Colonic mucosa (tissue), 4 donors: ENCODE measurements at regions not wholly inside any gene's neighbourhood (a gene's known extent, or its start where the extent isn't known, plus 50 kb on each side); places are given as distances from the start of the nearest gene placed in this dataset.
"Not testable (repeated sequence)": the region's sequence is repeated elsewhere in the genome, so short reads cannot be mapped to it uniquely, and the experiment has no call there.

Experiments used
- DNase-seq: peaks from one replicate; pipeline ENCODE4 v3.0.0-alpha.2; 2020
- H3K27ac ChIP-seq: fragments of 200-600 bp; one replicate; pipeline ENCODE4 v1.8.0; 2021
- H3K27me3 ChIP-seq: fragments of 200-600 bp; one replicate; pipeline ENCODE4 v1.8.0; 2021
- H3K36me3 ChIP-seq: fragments of 200-600 bp; one replicate; pipeline ENCODE4 v1.8.0; 2021
- H3K4me1 ChIP-seq: fragments of 200-600 bp; one replicate; pipeline ENCODE4 v1.8.0; 2021; ENCODE audit warnings: mild to moderate bottlenecking
- H3K4me3 ChIP-seq: fragments of 200-600 bp; one replicate; pipeline ENCODE4 v1.8.0; 2021
- H3K9ac ChIP-seq, 2 donors: one replicate each; pipeline ENCODE4 v1.7.0; 2013; ENCODE audit warnings: control low read depth in 2 of 2, low read depth in 2 of 2, low read length in 2 of 2
- H3K9me3 ChIP-seq: fragments of 200-600 bp; one replicate; pipeline ENCODE4 v1.8.0; 2021
- CTCF ChIP-seq: fragments of 200-600 bp; IDR thresholded peaks from one replicate; pipeline ENCODE4 v1.8.0; 2022; ENCODE audit warnings: antibody characterized with exemption, mild to moderate bottlenecking
- intact Hi-C: fragments of 100-400 bp; cut with DNase I; formaldehyde crosslinking; loops from one replicate; pipeline ENCODE4 v1.14.1; 2022
- donor health status: healthy.
- donor health status: DM: no; HTN: no; CAD: no.
- donor health status: DM: no; HTN: no; CAD: no.

- no peak for TF ChIP-seq CTCF
- Histone ChIP-seq H3K27me3 (no peaks in the 10 kb centered on the region), H3K9ac (no peak overlapping the region), H3K4me3 (no peak overlapping the region), H3K36me3 (no peaks in the 10 kb centered on the region), H3K4me1 (no peaks in the 10 kb centered on the region), H3K27ac (no peak overlapping the region), H3K9me3 (no peaks in the 10 kb centered on the region)
- no peak for DNase-seq
- intact Hi-C loops: no loop called here
These were observed 965.1 kb upstream of the SEMA6A start for GRCh38 chr5:117539692-117540091.

DNA sequence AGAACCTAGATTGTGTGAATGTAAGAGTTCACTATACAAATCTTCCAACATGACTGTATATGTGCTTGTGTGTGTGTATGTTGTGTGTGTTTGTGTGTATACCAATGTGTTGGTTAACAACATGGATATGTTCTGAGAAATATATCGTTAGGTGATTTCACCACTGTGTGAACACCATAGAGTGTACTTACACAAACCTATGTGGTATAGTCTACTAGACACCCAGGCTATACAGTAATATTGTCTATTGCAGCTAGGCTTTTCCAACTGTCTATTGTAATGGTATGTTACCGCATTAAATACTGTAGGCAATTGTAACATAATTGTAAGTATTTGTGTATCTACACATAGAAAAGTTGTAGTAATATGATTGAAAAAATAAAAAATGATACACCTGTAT lies 959.2 kb upstream of the SEMA6A start:
- Histone ChIP-seq H3K27me3 (no peaks in the 10 kb centered on the region), H3K4me3 (no peak overlapping the region), H3K9ac (no peak overlapping the region), H3K4me1 (no peaks in the 10 kb centered on the region), H3K36me3 (no peaks in the 10 kb centered on the region), H3K27ac (no peak overlapping the region), H3K9me3 (no peaks in the 10 kb centered on the region)
- no peak for TF ChIP-seq CTCF
- DNase-seq: no peak
- intact Hi-C loops: no loop called here

DNA sequence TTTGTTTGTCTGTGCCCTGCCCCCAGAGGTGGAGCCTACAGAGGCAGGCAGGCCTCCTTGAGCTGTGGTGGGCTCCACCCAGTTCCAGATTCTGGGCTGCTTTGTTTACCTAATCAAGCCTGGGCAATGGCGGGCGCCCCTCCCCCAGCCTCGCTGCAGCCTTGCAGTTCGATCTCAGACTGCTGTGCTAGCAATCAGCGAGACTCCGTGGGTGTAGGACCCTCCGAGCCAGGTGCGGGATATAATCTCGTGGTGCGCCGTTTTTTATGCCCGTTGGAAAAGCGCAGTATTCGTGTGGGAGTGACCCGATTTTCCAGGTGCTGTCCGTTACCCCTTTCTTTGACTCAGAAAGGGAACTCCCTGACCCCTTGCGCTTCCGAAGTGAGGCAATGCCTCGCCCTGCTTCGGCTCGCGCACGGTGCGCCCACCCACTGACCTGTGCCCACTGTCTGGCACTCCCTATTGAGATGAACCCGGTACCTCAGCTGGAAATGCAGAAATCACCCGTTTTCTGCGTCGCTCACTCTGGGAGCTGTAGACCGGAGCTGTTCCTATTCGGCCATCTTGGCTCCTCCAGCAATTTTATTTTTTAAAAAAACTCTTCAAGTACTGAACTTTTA lies 958.5 kb upstream of the SEMA6A start:
- H3K4me1 ChIP-seq, H3K27ac ChIP-seq, H3K9me3 ChIP-seq, H3K9ac ChIP-seq, DNase-seq, H3K4me3 ChIP-seq, H3K27me3 ChIP-seq, intact Hi-C loops, H3K36me3 ChIP-seq: not testable (repeated sequence)

- no peak overlapping the region for H3K27ac ChIP-seq
- TF ChIP-seq CTCF: no peak
- H3K36me3 ChIP-seq: no peaks in the 10 kb centered on the region
- DNase-seq: no peak
- no peaks in the 10 kb centered on the region for H3K4me1 ChIP-seq
- no peaks in the 10 kb centered on the region for H3K9me3 ChIP-seq
- intact Hi-C loops: no loop called here
- H3K9ac ChIP-seq: no peak overlapping the region
- H3K27me3 ChIP-seq: no peaks in the 10 kb centered on the region
- no peak overlapping the region for H3K4me3 ChIP-seq
These were observed 945.4 kb upstream of the SEMA6A start for GRCh38 chr5:117519957-117520500.

DNA sequence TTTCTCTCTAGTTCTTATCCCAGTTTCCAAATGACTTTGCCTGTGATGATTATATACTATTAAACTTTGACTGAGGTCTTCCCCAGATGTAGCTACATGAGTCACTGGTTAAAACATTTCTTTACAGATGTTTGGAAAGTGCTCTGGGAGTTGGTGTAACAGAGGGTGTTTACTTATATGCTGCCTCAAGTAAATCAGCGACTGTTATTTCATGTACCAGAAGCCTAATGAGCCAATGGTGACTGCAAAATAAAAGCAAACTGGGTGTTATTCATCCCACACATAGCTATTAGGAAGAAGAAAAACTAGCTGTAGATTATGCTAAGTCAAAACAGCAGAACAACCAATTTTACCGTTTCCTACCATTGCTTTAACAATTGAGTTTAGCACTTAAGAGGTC lies 929.7 kb upstream of the SEMA6A start:
- no peaks in the 10 kb centered on the region for H3K27me3 ChIP-seq
- no peaks in the 10 kb centered on the region for H3K36me3 ChIP-seq
- DNase-seq: no peak
- H3K4me3 ChIP-seq: no peak overlapping the region
- H3K27ac ChIP-seq: no peak overlapping the region
- H3K9me3 ChIP-seq: no peaks in the 10 kb centered on the region
- intact Hi-C loops: no loop called here
- no peak overlapping the region for H3K9ac ChIP-seq
- H3K4me1 ChIP-seq: no peaks in the 10 kb centered on the region
- TF ChIP-seq CTCF: no peak

- no peaks in the 10 kb centered on the region for H3K9me3 ChIP-seq
- no peak for DNase-seq
- no peak for TF ChIP-seq CTCF
- H3K9ac ChIP-seq: no peak overlapping the region
- intact Hi-C loops: no loop called here
- no peaks in the 10 kb centered on the region for H3K27me3 ChIP-seq
- no peak overlapping the region for H3K27ac ChIP-seq
- H3K4me3 ChIP-seq: no peak overlapping the region
- H3K36me3 ChIP-seq: no peaks in the 10 kb centered on the region
- H3K4me1 ChIP-seq: no peaks in the 10 kb centered on the region
These were observed 923.0 kb upstream of the SEMA6A start for GRCh38 chr5:117497601-117498000.
